Adipocyte (in vitro differentiated cells): ENCODE measurements at regions not wholly inside any gene's neighbourhood (a gene's known extent, or its start where the extent isn't known, plus 50 kb on each side); places are given as distances from the start of the nearest gene placed in this dataset.

ENCODE experiments used
- DNase-seq: peaks from one replicate; pipeline ENCODE4 v3.0.0-alpha.2; 2015; ENCODE audit warnings: low read depth
- H3K27me3 ChIP-seq: replicated peaks from 2 replicates; pipeline ENCODE4 v1.7.0; 2013; ENCODE audit warnings: mild to moderate bottlenecking, low read length, moderate library complexity; ENCODE audit not compliant: control insufficient read depth, insufficient read depth
- H3K36me3 ChIP-seq: 2 replicates; pipeline ENCODE4 v1.7.0; 2013; ENCODE audit warnings: low read length, mild to moderate bottlenecking, moderate library complexity; ENCODE audit not compliant: control insufficient read depth, insufficient read depth, severe bottlenecking
- H3K4me1 ChIP-seq: 2 replicates; pipeline ENCODE4 v1.7.0; 2013; ENCODE audit warnings: mild to moderate bottlenecking, low read length, moderate library complexity; ENCODE audit not compliant: control insufficient read depth, insufficient read depth
- H3K4me3 ChIP-seq: 2 replicates; pipeline ENCODE4 v1.7.0; 2013; ENCODE audit warnings: mild to moderate bottlenecking, low read length, moderate library complexity
- H3K9ac ChIP-seq: 2 replicates; pipeline ENCODE4 v1.7.0; 2013; ENCODE audit warnings: mild to moderate bottlenecking, low read length, moderate library complexity
- H3K9me3 ChIP-seq: 2 replicates; pipeline ENCODE4 v1.7.0; 2013; ENCODE audit warnings: mild to moderate bottlenecking, low read length, moderate library complexity; ENCODE audit not compliant: control insufficient read depth

GRCh38 chr13:59363313-59363712 lies 800.4 kb downstream of the DIAPH3 start:
- Histone ChIP-seq H3K4me3 (no peak overlapping the region), H3K36me3 (no peaks in the 10 kb centered on the region), H3K9ac (no peak overlapping the region), H3K27me3 (no peaks in the 10 kb centered on the region), H3K9me3 (no peaks in the 10 kb centered on the region), H3K4me1 (no peaks in the 10 kb centered on the region)
- no peak for DNase-seq

- DNase-seq: no peak
- H3K36me3 ChIP-seq: no peaks in the 10 kb centered on the region
- no peak overlapping the region for H3K9ac ChIP-seq
- H3K9me3 ChIP-seq: no peaks in the 10 kb centered on the region
- no peaks in the 10 kb centered on the region for H3K4me1 ChIP-seq
- no peaks in the 10 kb centered on the region for H3K27me3 ChIP-seq
- H3K4me3 ChIP-seq: no peak overlapping the region
Observed at GRCh38 chr13:59363947-59364346, 799.8 kb downstream of the DIAPH3 start.

GRCh38 chr13:59364641-59365085 lies 799.1 kb downstream of the DIAPH3 start:
- H3K9me3 ChIP-seq: no peaks in the 10 kb centered on the region
- H3K9ac ChIP-seq: no peak overlapping the region
- no peak for DNase-seq
- no peak overlapping the region for H3K4me3 ChIP-seq
- H3K36me3 ChIP-seq: no peaks in the 10 kb centered on the region
- H3K4me1 ChIP-seq: no peaks in the 10 kb centered on the region
- no peaks in the 10 kb centered on the region for H3K27me3 ChIP-seq

GRCh38 chr13:59367467-59367866 lies 796.3 kb downstream of the DIAPH3 start:
- H3K9ac ChIP-seq: no peak overlapping the region
- no peaks in the 10 kb centered on the region for H3K9me3 ChIP-seq
- no peaks in the 10 kb centered on the region for H3K4me1 ChIP-seq
- DNase-seq: no peak
- no peak overlapping the region for H3K4me3 ChIP-seq
- H3K36me3 ChIP-seq: no peaks in the 10 kb centered on the region
- H3K27me3 ChIP-seq: no peaks in the 10 kb centered on the region

GRCh38 chr13:59367904-59368303 lies 795.8 kb downstream of the DIAPH3 start:
- no peaks in the 10 kb centered on the region for H3K4me1 ChIP-seq
- no peak for DNase-seq
- H3K4me3 ChIP-seq: no peak overlapping the region
- H3K9ac ChIP-seq: no peak overlapping the region
- no peaks in the 10 kb centered on the region for H3K36me3 ChIP-seq
- no peaks in the 10 kb centered on the region for H3K9me3 ChIP-seq
- H3K27me3 ChIP-seq: no peaks in the 10 kb centered on the region

GRCh38 chr13:59368693-59369092 lies 795.0 kb downstream of the DIAPH3 start:
- no peak for DNase-seq
- no peak overlapping the region for H3K4me3 ChIP-seq
- no peak overlapping the region for H3K9ac ChIP-seq
- no peaks in the 10 kb centered on the region for H3K36me3 ChIP-seq
- no peaks in the 10 kb centered on the region for H3K4me1 ChIP-seq
- H3K9me3 ChIP-seq: no peaks in the 10 kb centered on the region
- no peaks in the 10 kb centered on the region for H3K27me3 ChIP-seq

GRCh38 chr13:59371229-59371628 lies 792.5 kb downstream of the DIAPH3 start:
- no peak for DNase-seq
- Histone ChIP-seq H3K27me3 (peaks cover 2% of the 10 kb centered on the region), H3K4me3 (no peak overlapping the region), H3K4me1 (no peaks in the 10 kb centered on the region), H3K36me3 (no peaks in the 10 kb centered on the region), H3K9ac (no peak overlapping the region), H3K9me3 (no peaks in the 10 kb centered on the region)

GRCh38 chr13:59373341-59373740 lies 790.4 kb downstream of the DIAPH3 start:
- H3K9me3 ChIP-seq: no peaks in the 10 kb centered on the region
- no peak overlapping the region for H3K4me3 ChIP-seq
- no peak for DNase-seq
- no peaks in the 10 kb centered on the region for H3K4me1 ChIP-seq
- no peaks in the 10 kb centered on the region for H3K36me3 ChIP-seq
- H3K9ac ChIP-seq: no peak overlapping the region
- H3K27me3 ChIP-seq: peaks cover 2% of the 10 kb centered on the region

GRCh38 chr13:59374691-59375090 lies 789.0 kb downstream of the DIAPH3 start:
- H3K4me3 ChIP-seq: no peak overlapping the region
- DNase-seq: no peak
- H3K4me1 ChIP-seq: no peaks in the 10 kb centered on the region
- H3K9me3 ChIP-seq: no peaks in the 10 kb centered on the region
- no peak overlapping the region for H3K9ac ChIP-seq
- H3K36me3 ChIP-seq: no peaks in the 10 kb centered on the region
- H3K27me3 ChIP-seq: peaks cover 2% of the 10 kb centered on the region

GRCh38 chr13:59384154-59384553 lies 779.6 kb downstream of the DIAPH3 start:
- Histone ChIP-seq H3K27me3 (no peaks in the 10 kb centered on the region), H3K4me1 (no peaks in the 10 kb centered on the region), H3K4me3 (no peak overlapping the region), H3K9ac (no peak overlapping the region), H3K36me3 (no peaks in the 10 kb centered on the region), H3K9me3 (no peaks in the 10 kb centered on the region)
- no peak for DNase-seq

GRCh38 chr13:59391696-59392095 lies 772.0 kb downstream of the DIAPH3 start:
- H3K4me1 ChIP-seq: no peaks in the 10 kb centered on the region
- H3K9me3 ChIP-seq: no peaks in the 10 kb centered on the region
- H3K9ac ChIP-seq: no peak overlapping the region
- no peaks in the 10 kb centered on the region for H3K36me3 ChIP-seq
- H3K4me3 ChIP-seq: no peak overlapping the region
- DNase-seq: peak; percentile 92
- no peaks in the 10 kb centered on the region for H3K27me3 ChIP-seq

GRCh38 chr13:59392328-59392727 lies 771.4 kb downstream of the DIAPH3 start:
- Histone ChIP-seq H3K4me3 (no peak overlapping the region), H3K4me1 (no peaks in the 10 kb centered on the region), H3K27me3 (no peaks in the 10 kb centered on the region), H3K9me3 (no peaks in the 10 kb centered on the region), H3K36me3 (no peaks in the 10 kb centered on the region), H3K9ac (no peak overlapping the region)
- no peak for DNase-seq
